SK-N-SH (cell line): ENCODE measurements at regions not wholly inside any gene's neighbourhood (a gene's known extent, or its start where the extent isn't known, plus 50 kb on each side); places are given as distances from the start of the nearest gene placed in this dataset.

ENCODE experiments used
- CTCF ChIA-PET: fragments of 300-600, 350-600 bp; formaldehyde crosslinking; extraction: SDS; loops from one replicate; lab custom pipeline; 2021; lab: Yijun Ruan, JAX
- POLR2A ChIA-PET: fragments of 350-600 bp; sonication (Branson Sonifier 250); formaldehyde crosslinking; extraction: SDS; loops from one replicate; lab custom pipeline; 2020; ENCODE audit warnings: antibody characterized with exemption, inconsistent platforms; lab: Yijun Ruan, JAX
- DNase-seq: peaks from one replicate; pipeline ENCODE4 v3.0.0; 2012
- H2AFZ ChIP-seq: fragments of 200-600 bp; sonication (generic); 2 replicates; pipeline ENCODE4 v1.8.1; 2016; ENCODE audit warnings: antibody characterized with exemption, mild to moderate bottlenecking, low read depth
- H3F3A ChIP-seq: fragments of 200-600 bp; sonication (generic); replicated peaks from 2 replicates; pipeline ENCODE3; 2016; ENCODE audit warnings: antibody characterized with exemption, mild to moderate bottlenecking; ENCODE audit not compliant: insufficient read depth
- H3K27ac ChIP-seq, 2 experiments: fragments of 200-500 bp in 1 of 2; fragments of 200-600 bp in 1 of 2; sonication (Bioruptor generic) in 1 of 2; sonication (generic), shearing (Covaris generic) in 1 of 2; 2 replicates each; pipeline versions ENCODE4 v1.5.1 to v1.6.1; 2014 to 2016; ENCODE audit warnings: low read depth in 2 of 2, inconsistent platforms in 1 of 2, low read length in 1 of 2, mild to moderate bottlenecking in 1 of 2, mixed read lengths in 1 of 2
- H3K27me3 ChIP-seq: fragments of 200-600 bp; sonication (generic), shearing (Covaris generic); 2 replicates; pipeline ENCODE4 v1.6.1; 2016; ENCODE audit warnings: mixed run types; ENCODE audit not compliant: insufficient read depth
- H3K36me3 ChIP-seq, 2 experiments: fragments of 200-500 bp in 1 of 2; fragments of 200-600 bp in 1 of 2; sonication (Bioruptor generic) in 1 of 2; sonication (generic) in 1 of 2; replicated peaks in 1 of 2; 2 replicates each; pipeline versions ENCODE3 to v1.5.1; 2014 to 2016; ENCODE audit warnings: low read length in 1 of 2, mild to moderate bottlenecking in 1 of 2; ENCODE audit not compliant: insufficient read depth in 2 of 2, control insufficient read depth in 1 of 2
- H3K4me1 ChIP-seq, 2 experiments: fragments of 200-500 bp in 1 of 2; fragments of 200-600 bp in 1 of 2; sonication (Bioruptor generic) in 1 of 2; sonication (generic), shearing (Covaris generic) in 1 of 2; 2 replicates each; pipeline versions ENCODE4 v1.5.1 to v1.6.1; 2014 to 2016; ENCODE audit warnings: low read depth in 1 of 2, low read length in 1 of 2, mixed run types in 1 of 2; ENCODE audit not compliant: insufficient read depth in 2 of 2, control insufficient read depth in 1 of 2
- H3K4me2 ChIP-seq: fragments of 200-600 bp; sonication (generic), shearing (Covaris generic); 2 replicates; pipeline ENCODE4 v1.6.1; 2017; ENCODE audit warnings: mixed run types
- H3K4me3 ChIP-seq, 2 experiments: fragments of 200-500 bp in 1 of 2; fragments of 200-600 bp in 1 of 2; sonication (Bioruptor generic) in 1 of 2; sonication (generic), shearing (Covaris generic) in 1 of 2; 2 replicates each; pipeline versions ENCODE4 v1.5.1 to v1.8.1; 2014 to 2016; ENCODE audit warnings: low read depth in 2 of 2, inconsistent platforms in 1 of 2, low read length in 1 of 2, mild to moderate bottlenecking in 1 of 2, mixed read lengths in 1 of 2, moderate library complexity in 1 of 2
- H3K79me2 ChIP-seq: fragments of 200-600 bp; sonication (generic); 2 replicates; pipeline ENCODE4 v1.8.1; 2017; ENCODE audit warnings: mild to moderate bottlenecking; ENCODE audit not compliant: insufficient read depth
- H3K9ac ChIP-seq: fragments of 200-600 bp; sonication (generic); 2 replicates; pipeline ENCODE4 v1.6.1; 2017; ENCODE audit warnings: mixed run types
- H3K9me2 ChIP-seq: fragments of 200-600 bp; sonication (generic); 2 replicates; pipeline ENCODE4 v1.6.1; 2017; ENCODE audit warnings: mixed run types
- H3K9me3 ChIP-seq: fragments of 200-600 bp; sonication (generic); 2 replicates; pipeline ENCODE4 v1.6.1; 2017; ENCODE audit warnings: mixed run types, mild to moderate bottlenecking, moderate library complexity
- H4K20me1 ChIP-seq: fragments of 200-600 bp; sonication (generic); 2 replicates; pipeline ENCODE4 v1.6.1; 2017; ENCODE audit warnings: mild to moderate bottlenecking, mixed run types; ENCODE audit not compliant: insufficient read depth
- ELF1 ChIP-seq: IDR thresholded peaks from 2 replicates; pipeline ENCODE4 v1.4.0; 2012
- GATA2 ChIP-seq: sonication (generic); formaldehyde crosslinking; IDR thresholded peaks from 2 replicates; pipeline ENCODE4 v1.5.0; 2020; ENCODE audit warnings: mild to moderate bottlenecking, missing genetic modification reagents
- NRF1 ChIP-seq: IDR thresholded peaks from 2 replicates; pipeline ENCODE4 v1.6.1; 2012; ENCODE audit warnings: low read depth, mild to moderate bottlenecking, low read length
- RCOR1 ChIP-seq: fragments of 150-350 bp; IDR thresholded peaks from 2 replicates; pipeline ENCODE4 v1.6.1; 2017; ENCODE audit warnings: antibody characterized with exemption, low read length
- RXRA ChIP-seq: IDR thresholded peaks from 2 replicates; pipeline ENCODE4 v1.4.0; 2012; ENCODE audit warnings: low read depth, mild to moderate bottlenecking, borderline replicate concordance
- SMC3 ChIP-seq: IDR thresholded peaks from 2 replicates; pipeline ENCODE4 v1.6.1; 2012; ENCODE audit warnings: low read depth, low read length, improper control_type of control experiment
- YY1 ChIP-seq: IDR thresholded peaks from 2 replicates; pipeline ENCODE4 v1.4.0; 2012; ENCODE audit warnings: low read depth, mild to moderate bottlenecking
- WGBS: methylation state at CpG from one replicate; pipeline ENCODE4 v1.1.6; 2017; ENCODE audit warnings: low lambda C conversion rate; 5-methylcytosine and 5-hydroxymethylcytosine counted together
- TF ChIP-seq, protein P1 (sequence below): IDR thresholded peaks from 2 replicates; pipeline ENCODE4; 2012
- TF ChIP-seq, protein P2 (sequence below): fragments of 150-350 bp; IDR thresholded peaks from 2 replicates; pipeline ENCODE4 v1.6.1; 2016; ENCODE audit warnings: mild to moderate bottlenecking, low read depth, low read length
- TF ChIP-seq, protein P3 (sequence below): IDR thresholded peaks from 2 replicates; pipeline ENCODE4 v1.4.0; 2012; ENCODE audit warnings: low read depth, borderline replicate concordance

DNA sequence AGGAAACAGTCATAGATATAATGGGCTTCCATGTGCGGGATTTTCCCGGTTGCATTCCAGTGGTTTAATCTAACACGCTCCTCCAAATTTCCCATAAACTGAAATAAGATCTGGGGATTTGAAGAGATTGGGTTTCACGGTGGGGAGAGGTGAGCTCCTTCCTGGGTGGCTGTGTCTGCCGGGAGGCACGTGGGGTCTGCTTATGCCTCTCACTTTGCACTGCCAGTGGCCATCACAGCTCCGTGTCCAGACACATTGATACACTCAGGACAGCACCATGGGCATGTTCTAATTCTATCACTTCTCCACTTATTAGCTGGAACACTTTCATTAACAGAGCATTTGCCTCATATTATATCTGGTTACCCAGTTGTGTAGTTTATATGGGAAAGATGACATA lies 73.4 kb downstream of the SOX1 start:
- no peaks in the 10 kb centered on the region for H3K79me2 ChIP-seq
- ChIA-PET POLR2A (interaction anchor here (0.6 kb wide), 1 partner anchor 59 kb away, joined by 3 read pairs; no protein-coding TSS in a partner anchor), CTCF (interaction anchor here (0.7 kb wide), 1 partner anchor 304 kb away, joined by 3 read pairs; no protein-coding TSS in a partner anchor)
- no peak for TF ChIP-seq YY1
- TF ChIP-seq, protein P1, sequence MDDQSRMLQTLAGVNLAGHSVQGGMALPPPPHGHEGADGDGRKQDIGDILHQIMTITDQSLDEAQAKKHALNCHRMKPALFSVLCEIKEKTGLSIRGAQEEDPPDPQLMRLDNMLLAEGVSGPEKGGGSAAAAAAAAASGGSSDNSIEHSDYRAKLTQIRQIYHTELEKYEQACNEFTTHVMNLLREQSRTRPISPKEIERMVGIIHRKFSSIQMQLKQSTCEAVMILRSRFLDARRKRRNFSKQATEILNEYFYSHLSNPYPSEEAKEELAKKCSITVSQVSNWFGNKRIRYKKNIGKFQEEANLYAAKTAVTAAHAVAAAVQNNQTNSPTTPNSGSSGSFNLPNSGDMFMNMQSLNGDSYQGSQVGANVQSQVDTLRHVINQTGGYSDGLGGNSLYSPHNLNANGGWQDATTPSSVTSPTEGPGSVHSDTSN = no peak
- TF ChIP-seq, protein P2, sequence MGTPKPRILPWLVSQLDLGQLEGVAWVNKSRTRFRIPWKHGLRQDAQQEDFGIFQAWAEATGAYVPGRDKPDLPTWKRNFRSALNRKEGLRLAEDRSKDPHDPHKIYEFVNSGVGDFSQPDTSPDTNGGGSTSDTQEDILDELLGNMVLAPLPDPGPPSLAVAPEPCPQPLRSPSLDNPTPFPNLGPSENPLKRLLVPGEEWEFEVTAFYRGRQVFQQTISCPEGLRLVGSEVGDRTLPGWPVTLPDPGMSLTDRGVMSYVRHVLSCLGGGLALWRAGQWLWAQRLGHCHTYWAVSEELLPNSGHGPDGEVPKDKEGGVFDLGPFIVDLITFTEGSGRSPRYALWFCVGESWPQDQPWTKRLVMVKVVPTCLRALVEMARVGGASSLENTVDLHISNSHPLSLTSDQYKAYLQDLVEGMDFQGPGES = no peak
- H2AFZ ChIP-seq = no peak overlapping the region
- H3K27ac ChIP-seq = no peak overlapping the region
- H4K20me1 ChIP-seq = no peaks in the 10 kb centered on the region
- no peaks in the 10 kb centered on the region for H3K9me2 ChIP-seq
- no peaks in the 10 kb centered on the region for H3K9me3 ChIP-seq
- H3K4me3 ChIP-seq = no peak overlapping the region
- peaks cover 14% of the 10 kb centered on the region for H3K27me3 ChIP-seq
- no peak for DNase-seq
- 0% methylated on average over 7 of the region's 7 CpGs for WGBS
- no peak overlapping the region for H3K9ac ChIP-seq
- no peaks in the 10 kb centered on the region for H3K4me1 ChIP-seq
- no peaks in the 10 kb centered on the region for H3K36me3 ChIP-seq
- no peaks in the 10 kb centered on the region for H3F3A ChIP-seq
- no peak overlapping the region for H3K4me2 ChIP-seq

DNA sequence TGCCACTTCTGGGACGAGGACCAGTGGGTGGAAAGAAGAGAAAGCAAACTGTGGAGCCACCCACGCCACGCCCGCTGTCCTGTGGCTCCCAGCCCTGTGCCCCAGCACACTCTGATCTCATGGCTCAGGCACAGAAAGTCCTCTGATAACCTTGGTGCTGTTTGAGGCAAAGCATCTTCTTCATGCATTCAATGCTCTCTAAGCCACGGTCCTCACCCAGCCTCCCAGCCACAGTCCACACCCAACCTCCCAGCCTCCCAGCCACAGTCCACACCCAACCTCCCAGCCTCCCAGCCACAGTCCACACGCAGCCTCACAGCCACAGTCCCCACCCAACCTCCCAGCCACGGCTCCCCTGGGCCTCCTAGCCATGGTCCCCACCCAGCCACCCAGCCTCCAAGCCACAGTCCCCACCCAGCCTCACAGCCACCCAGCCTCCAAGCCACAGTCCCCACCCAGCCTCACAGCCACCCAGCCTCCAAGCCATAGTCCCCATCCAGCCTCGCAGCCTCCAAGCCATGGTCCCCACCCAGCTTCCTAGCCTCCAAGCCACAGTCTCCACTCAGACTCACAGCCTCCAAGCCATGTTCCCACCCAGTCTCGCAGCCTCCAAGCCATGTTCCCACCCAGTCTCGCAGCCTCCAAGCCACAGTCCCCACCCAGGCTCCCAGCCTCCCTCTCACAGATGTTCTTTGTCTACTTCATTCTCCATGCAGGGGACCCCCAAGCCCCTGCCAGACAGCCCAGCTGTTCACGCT lies 74.9 kb downstream of the SOX1 start:
- CTCF ChIA-PET = no interaction called here
- Histone ChIP-seq H3K4me1 (no peaks in the 10 kb centered on the region), H3K27ac (no peak overlapping the region), H3K36me3 (no peaks in the 10 kb centered on the region), H2AFZ (no peak overlapping the region), H3K9ac (no peak overlapping the region), H3K4me2 (no peak overlapping the region), H4K20me1 (no peaks in the 10 kb centered on the region), H3K9me2 (no peaks in the 10 kb centered on the region), H3K4me3 (no peak overlapping the region), H3K79me2 (no peaks in the 10 kb centered on the region), H3K9me3 (no peaks in the 10 kb centered on the region), H3F3A (no peaks in the 10 kb centered on the region), H3K27me3 (peaks cover 14% of the 10 kb centered on the region)
- DNase-seq = no peak
- 1% methylated on average over 5 of the region's 11 CpGs for WGBS
- TF ChIP-seq GATA2 (no peak), NRF1 (no peak), SMC3 (no peak), RXRA (no peak), ELF1 (no peak), RCOR1 (no peak)
- TF ChIP-seq, protein P3, sequence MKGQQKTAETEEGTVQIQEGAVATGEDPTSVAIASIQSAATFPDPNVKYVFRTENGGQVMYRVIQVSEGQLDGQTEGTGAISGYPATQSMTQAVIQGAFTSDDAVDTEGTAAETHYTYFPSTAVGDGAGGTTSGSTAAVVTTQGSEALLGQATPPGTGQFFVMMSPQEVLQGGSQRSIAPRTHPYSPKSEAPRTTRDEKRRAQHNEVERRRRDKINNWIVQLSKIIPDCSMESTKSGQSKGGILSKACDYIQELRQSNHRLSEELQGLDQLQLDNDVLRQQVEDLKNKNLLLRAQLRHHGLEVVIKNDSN = no peak
- POLR2A ChIA-PET = no interaction called here
